ENCODE measurements at regions not wholly inside any gene's neighbourhood (a gene's known extent, or its start where the extent isn't known, plus 50 kb on each side); places are given as distances from the start of the nearest gene placed in this dataset.

DNA sequence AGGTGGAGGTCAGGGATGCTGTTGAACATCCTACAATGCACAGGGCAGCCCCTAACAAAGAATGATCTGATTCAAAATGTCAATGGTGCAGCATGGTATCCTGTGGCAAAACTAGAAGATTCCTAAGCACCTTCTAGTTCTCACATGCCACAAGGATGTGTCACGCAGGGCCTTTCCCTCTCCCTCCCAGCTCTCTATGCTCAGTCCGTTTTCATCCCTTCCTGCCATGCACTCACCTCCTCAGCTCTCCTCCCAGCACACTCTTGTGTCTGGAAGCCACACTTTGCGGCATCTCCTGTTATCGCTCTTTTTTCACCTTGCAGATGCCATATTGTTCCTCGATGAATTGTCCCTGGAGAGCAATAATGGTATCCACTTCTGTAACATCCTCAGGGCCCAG lies 263.4 kb downstream of the CDC5L start:
- H3K9me3 ChIP-seq (ENCODE audit: control insufficient read depth in 2 of 2, insufficient read depth in 1 of 2, low read depth in 1 of 2, low read length in 1 of 2): no peaks in the 10 kb centered on the region
- WGBS, 2 donors: 87 to 91% methylated on average over 5 of the region's 5 CpGs
- H3K27me3 ChIP-seq (ENCODE audit: control insufficient read depth in 1 of 2, insufficient read depth in 2 of 2, low read length in 2 of 2): no peaks in the 10 kb centered on the region
- no peak overlapping the region for H3K4me3 ChIP-seq (ENCODE audit: low read depth in 1 of 2, low read length in 2 of 2)
- H3K36me3 ChIP-seq (ENCODE audit: control insufficient read depth in 2 of 2, insufficient read depth in 2 of 2, low read length in 1 of 2): no peaks in the 10 kb centered on the region
- no peak overlapping the region for H3K27ac ChIP-seq (ENCODE audit: low read depth in 2 of 2, low read length in 1 of 2)
- H3K4me1 ChIP-seq (ENCODE audit: control insufficient read depth in 2 of 2, insufficient read depth in 2 of 2, low read length in 1 of 2): peaks cover 0 to 2% of the 10 kb centered on the region in 2 donors

DNA sequence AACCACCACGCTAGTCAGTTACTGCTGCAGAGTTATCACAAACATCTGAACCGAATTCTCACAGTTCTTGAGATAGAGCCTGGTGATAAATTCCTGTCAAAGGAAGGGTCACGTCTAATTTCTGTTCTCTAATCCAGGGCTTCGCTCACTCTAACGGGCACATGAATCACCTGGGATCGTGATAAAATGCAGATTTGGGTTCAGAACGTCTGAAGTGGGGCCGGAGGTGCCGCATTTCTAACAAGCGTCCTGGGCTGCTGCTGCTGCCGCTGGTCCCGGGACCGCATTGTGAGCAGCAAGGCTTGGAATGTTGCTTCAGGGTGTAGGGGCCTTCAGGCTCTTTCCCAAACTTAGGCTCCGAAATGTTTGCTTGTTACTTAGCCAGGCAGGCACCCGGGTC lies 264.1 kb downstream of the CDC5L start:
- Histone ChIP-seq H3K4me1 (ENCODE audit: control insufficient read depth in 2 of 2, insufficient read depth in 2 of 2, low read length in 1 of 2) (peaks cover 0 to 2% of the 10 kb centered on the region in 2 donors), H3K9me3 (ENCODE audit: control insufficient read depth in 2 of 2, insufficient read depth in 1 of 2, low read depth in 1 of 2, low read length in 1 of 2) (no peaks in the 10 kb centered on the region), H3K27me3 (ENCODE audit: control insufficient read depth in 1 of 2, insufficient read depth in 2 of 2, low read length in 2 of 2) (no peaks in the 10 kb centered on the region), H3K27ac (ENCODE audit: low read depth in 2 of 2, low read length in 1 of 2) (no peak overlapping the region), H3K4me3 (ENCODE audit: low read depth in 1 of 2, low read length in 2 of 2) (no peak overlapping the region), H3K36me3 (ENCODE audit: control insufficient read depth in 2 of 2, insufficient read depth in 2 of 2, low read length in 1 of 2) (no peaks in the 10 kb centered on the region)
- 82 to 84% methylated on average over 15 of the region's 15 CpGs for WGBS, 2 donors

DNA sequence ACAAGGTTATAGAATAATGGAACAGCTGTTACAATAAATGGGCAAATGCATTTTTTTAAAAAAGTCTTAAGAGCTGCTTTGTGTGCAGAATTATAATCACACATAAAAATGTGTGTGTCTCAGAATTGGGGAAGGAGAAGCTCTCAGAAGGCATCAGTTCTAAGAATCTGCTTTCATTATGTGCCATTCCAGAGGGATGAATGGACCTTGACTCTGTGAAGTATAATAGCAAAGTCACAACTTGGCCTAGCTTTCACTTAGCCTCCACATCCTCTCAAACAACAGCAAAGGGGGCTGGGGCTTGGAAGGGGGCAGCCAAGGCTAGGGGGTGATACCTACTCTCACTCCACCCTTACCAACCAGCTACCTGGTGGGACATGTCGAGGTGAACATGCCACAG lies 265.0 kb downstream of the CDC5L start:
- H3K27me3 ChIP-seq (ENCODE audit: control insufficient read depth in 1 of 2, insufficient read depth in 2 of 2, low read length in 2 of 2): no peaks in the 10 kb centered on the region
- no peak overlapping the region for H3K4me3 ChIP-seq (ENCODE audit: low read depth in 1 of 2, low read length in 2 of 2)
- peaks cover 0 to 2% of the 10 kb centered on the region in 2 donors for H3K4me1 ChIP-seq (ENCODE audit: control insufficient read depth in 2 of 2, insufficient read depth in 2 of 2, low read length in 1 of 2)
- WGBS, 2 donors: 75 to 76% methylated on average over 1 of the region's 1 CpG
- no peak overlapping the region for H3K27ac ChIP-seq (ENCODE audit: low read depth in 2 of 2, low read length in 1 of 2)
- no peaks in the 10 kb centered on the region for H3K9me3 ChIP-seq (ENCODE audit: control insufficient read depth in 2 of 2, insufficient read depth in 1 of 2, low read depth in 1 of 2, low read length in 1 of 2)
- no peaks in the 10 kb centered on the region for H3K36me3 ChIP-seq (ENCODE audit: control insufficient read depth in 2 of 2, insufficient read depth in 2 of 2, low read length in 1 of 2)

DNA sequence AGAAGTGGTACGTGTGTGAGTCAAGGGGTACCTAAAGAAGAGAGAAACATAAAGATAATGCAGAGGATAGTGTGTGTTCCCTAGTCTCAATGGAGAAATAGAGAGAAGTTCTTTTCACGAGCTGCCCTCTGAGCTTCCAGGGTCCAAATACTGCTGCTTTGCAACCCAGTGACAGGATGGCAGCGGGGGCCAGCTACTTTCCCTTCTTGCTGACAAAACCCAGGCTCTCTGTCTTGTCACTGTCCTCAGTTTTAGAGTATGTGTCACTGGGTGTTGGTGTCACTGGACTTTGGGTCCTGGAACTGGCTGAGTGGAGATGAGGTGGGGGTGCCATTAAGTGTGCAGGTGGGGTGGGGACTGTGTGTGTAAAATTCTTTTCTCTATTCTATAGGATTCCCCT lies 265.6 kb downstream of the CDC5L start:
- Histone ChIP-seq H3K27me3 (ENCODE audit: control insufficient read depth in 1 of 2, insufficient read depth in 2 of 2, low read length in 2 of 2) (no peaks in the 10 kb centered on the region), H3K4me1 (ENCODE audit: control insufficient read depth in 2 of 2, insufficient read depth in 2 of 2, low read length in 1 of 2) (peaks cover 0 to 2% of the 10 kb centered on the region in 2 donors), H3K9me3 (ENCODE audit: control insufficient read depth in 2 of 2, insufficient read depth in 1 of 2, low read depth in 1 of 2, low read length in 1 of 2) (no peaks in the 10 kb centered on the region), H3K36me3 (ENCODE audit: control insufficient read depth in 2 of 2, insufficient read depth in 2 of 2, low read length in 1 of 2) (no peaks in the 10 kb centered on the region), H3K27ac (ENCODE audit: low read depth in 2 of 2, low read length in 1 of 2) (no peak overlapping the region), H3K4me3 (ENCODE audit: low read depth in 1 of 2, low read length in 2 of 2) (no peak overlapping the region)
- WGBS, 2 donors: 88 to 94% methylated on average over 3 of the region's 3 CpGs

DNA sequence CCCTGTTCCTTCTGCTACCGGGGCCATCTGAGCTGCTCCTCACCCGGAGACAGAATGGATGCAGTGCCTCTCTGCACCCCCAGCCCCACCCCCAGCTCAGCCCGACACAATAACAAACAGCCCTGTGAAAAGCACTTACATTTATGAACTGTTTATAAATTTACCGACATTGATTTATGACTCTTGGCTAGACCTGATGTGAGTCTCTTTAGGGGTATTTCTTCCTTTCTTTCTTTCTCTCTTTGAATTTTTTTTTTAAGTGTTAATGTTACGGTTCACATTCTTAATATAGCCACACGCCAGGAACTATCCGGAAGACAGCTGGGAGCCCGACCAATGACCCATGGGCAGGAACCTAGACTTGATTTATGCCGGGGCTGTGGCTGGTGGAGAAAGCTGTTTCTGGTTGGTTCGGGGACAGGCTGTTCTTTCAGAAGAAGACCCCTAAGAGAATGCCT lies 266.3 kb downstream of the CDC5L start:
- no peaks in the 10 kb centered on the region for H3K9me3 ChIP-seq (ENCODE audit: control insufficient read depth in 2 of 2, insufficient read depth in 1 of 2, low read depth in 1 of 2, low read length in 1 of 2)
- no peaks in the 10 kb centered on the region for H3K27me3 ChIP-seq (ENCODE audit: control insufficient read depth in 1 of 2, insufficient read depth in 2 of 2, low read length in 2 of 2)
- H3K4me1 ChIP-seq (ENCODE audit: control insufficient read depth in 2 of 2, insufficient read depth in 2 of 2, low read length in 1 of 2): peaks cover 0 to 2% of the 10 kb centered on the region in 2 donors
- no peaks in the 10 kb centered on the region for H3K36me3 ChIP-seq (ENCODE audit: control insufficient read depth in 2 of 2, insufficient read depth in 2 of 2, low read length in 1 of 2)
- no peak overlapping the region for H3K27ac ChIP-seq (ENCODE audit: low read depth in 2 of 2, low read length in 1 of 2)
- 44 to 45% methylated on average over 10 of the region's 10 CpGs for WGBS, 2 donors
- H3K4me3 ChIP-seq (ENCODE audit: low read depth in 1 of 2, low read length in 2 of 2): no peak overlapping the region

DNA sequence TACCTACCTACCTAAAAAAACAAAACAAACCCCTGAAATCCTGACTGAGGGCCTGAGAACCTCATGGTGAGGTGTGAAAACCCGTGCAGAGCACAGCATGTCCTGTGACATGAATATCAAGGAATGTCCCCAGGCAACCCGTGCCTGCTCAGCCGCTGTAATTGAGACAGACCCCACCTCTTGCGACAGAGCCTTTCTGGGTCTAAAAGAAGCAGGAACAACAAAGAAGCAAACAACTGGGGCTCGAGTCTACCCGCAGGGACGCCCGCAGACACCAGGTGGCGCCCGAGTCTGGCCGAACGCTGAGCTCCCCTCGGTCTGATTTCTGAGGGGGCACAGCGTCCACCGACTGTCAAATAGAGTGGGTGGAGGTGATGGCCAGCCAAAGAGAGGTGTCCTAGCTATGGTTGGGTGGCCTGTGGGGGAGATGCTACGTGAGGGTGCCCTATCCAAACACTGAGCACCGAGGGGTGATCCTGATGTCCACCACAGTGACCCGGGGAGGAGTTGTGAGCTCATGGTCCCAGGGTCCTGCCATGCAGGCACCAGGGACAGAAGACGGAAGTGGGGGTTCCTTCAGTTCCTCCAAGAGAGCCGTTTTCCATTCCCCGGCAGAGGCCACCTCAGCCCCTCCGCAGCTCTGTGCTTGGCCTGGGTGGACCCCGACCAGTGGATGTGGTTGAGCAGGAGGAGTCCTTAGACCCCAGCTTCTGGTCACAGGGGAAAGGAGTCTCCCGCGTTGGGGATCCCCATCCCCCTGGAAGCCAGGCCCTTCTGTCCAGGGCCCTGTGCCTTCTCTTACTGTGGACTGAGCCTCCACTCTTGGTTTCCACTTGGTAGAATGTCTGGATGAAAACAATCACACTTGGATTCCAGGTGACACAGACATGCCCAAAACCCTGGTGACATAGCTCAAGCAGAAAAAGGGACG lies 268.2 kb downstream of the CDC5L start:
- H3K4me1 ChIP-seq (ENCODE audit: control insufficient read depth in 2 of 2, insufficient read depth in 2 of 2, low read length in 1 of 2): peaks cover 0 to 2% of the 10 kb centered on the region in 2 donors
- no peak overlapping the region for H3K27ac ChIP-seq (ENCODE audit: low read depth in 2 of 2, low read length in 1 of 2)
- H3K36me3 ChIP-seq (ENCODE audit: control insufficient read depth in 2 of 2, insufficient read depth in 2 of 2, low read length in 1 of 2): no peaks in the 10 kb centered on the region
- H3K4me3 ChIP-seq (ENCODE audit: low read depth in 1 of 2, low read length in 2 of 2): no peak overlapping the region
- no peaks in the 10 kb centered on the region for H3K9me3 ChIP-seq (ENCODE audit: control insufficient read depth in 2 of 2, insufficient read depth in 1 of 2, low read depth in 1 of 2, low read length in 1 of 2)
- H3K27me3 ChIP-seq (ENCODE audit: control insufficient read depth in 1 of 2, insufficient read depth in 2 of 2, low read length in 2 of 2): no peaks in the 10 kb centered on the region
- WGBS, 2 donors: 32 to 34% methylated on average over 26 of the region's 26 CpGs

DNA sequence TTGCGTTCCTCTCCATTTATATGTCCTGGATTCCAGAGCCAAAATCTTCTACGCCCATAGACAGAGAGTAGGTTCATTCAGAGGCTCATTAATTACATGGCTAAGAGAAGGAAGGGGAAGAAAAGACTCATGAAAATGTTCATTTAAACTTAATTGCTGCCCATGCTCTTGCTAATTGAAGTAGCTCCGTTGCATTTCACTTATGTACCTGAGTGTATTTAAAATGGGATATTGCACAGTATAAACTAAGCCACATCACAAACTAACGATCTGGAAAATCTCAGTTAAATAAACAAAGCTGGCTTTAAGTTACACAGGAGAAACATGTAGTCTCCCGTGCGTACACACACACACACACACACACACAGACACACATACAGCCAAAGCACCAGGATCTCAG lies 269.2 kb downstream of the CDC5L start:
- Histone ChIP-seq H3K4me3 (ENCODE audit: low read depth in 1 of 2, low read length in 2 of 2) (no peak overlapping the region), H3K36me3 (ENCODE audit: control insufficient read depth in 2 of 2, insufficient read depth in 2 of 2, low read length in 1 of 2) (no peaks in the 10 kb centered on the region), H3K27ac (ENCODE audit: low read depth in 2 of 2, low read length in 1 of 2) (no peak overlapping the region), H3K27me3 (ENCODE audit: control insufficient read depth in 1 of 2, insufficient read depth in 2 of 2, low read length in 2 of 2) (no peaks in the 10 kb centered on the region), H3K4me1 (ENCODE audit: control insufficient read depth in 2 of 2, insufficient read depth in 2 of 2, low read length in 1 of 2) (peaks cover 0 to 2% of the 10 kb centered on the region in 2 donors), H3K9me3 (ENCODE audit: control insufficient read depth in 2 of 2, insufficient read depth in 1 of 2, low read depth in 1 of 2, low read length in 1 of 2) (no peaks in the 10 kb centered on the region)
- WGBS, 2 donors: 80 to 86% methylated on average over 6 of the region's 6 CpGs

DNA sequence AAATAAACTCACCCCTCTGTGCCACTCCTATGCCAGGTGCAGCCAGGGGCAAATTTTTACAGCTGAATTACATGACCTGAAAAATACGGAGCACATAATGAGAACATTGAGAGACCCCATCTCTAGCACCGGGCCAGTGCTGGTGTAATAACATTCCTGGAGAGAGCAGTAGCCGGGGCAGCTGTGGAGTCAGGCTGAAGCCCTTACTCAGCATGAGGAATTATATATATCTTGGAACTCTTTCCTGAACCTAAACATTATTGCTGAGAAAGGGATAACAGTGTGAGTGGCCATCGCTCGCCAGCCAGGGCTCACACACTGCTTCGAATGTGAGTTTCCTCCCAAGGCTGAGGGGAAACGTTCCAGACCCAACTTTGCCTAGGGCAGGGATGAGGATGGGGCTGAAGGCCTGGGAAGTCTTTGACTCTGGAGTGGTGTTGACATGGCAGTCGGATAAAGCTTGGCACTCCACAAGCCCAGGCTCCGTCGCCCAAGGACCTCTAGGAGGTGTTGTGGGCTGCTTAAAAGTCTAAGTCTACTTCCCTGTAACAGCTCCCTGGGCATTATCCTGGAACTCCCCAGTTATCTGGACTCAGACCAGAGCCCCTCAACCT lies 269.8 kb downstream of the CDC5L start:
- H3K36me3 ChIP-seq (ENCODE audit: control insufficient read depth in 2 of 2, insufficient read depth in 2 of 2, low read length in 1 of 2): no peaks in the 10 kb centered on the region
- H3K27me3 ChIP-seq (ENCODE audit: control insufficient read depth in 1 of 2, insufficient read depth in 2 of 2, low read length in 2 of 2): no peaks in the 10 kb centered on the region
- WGBS, 2 donors: 92% methylated on average over 10 of the region's 10 CpGs
- H3K4me1 ChIP-seq (ENCODE audit: control insufficient read depth in 2 of 2, insufficient read depth in 2 of 2, low read length in 1 of 2): peaks cover 0 to 2% of the 10 kb centered on the region in 2 donors
- no peak overlapping the region for H3K4me3 ChIP-seq (ENCODE audit: low read depth in 1 of 2, low read length in 2 of 2)
- no peaks in the 10 kb centered on the region for H3K9me3 ChIP-seq (ENCODE audit: control insufficient read depth in 2 of 2, insufficient read depth in 1 of 2, low read depth in 1 of 2, low read length in 1 of 2)
- H3K27ac ChIP-seq (ENCODE audit: low read depth in 2 of 2, low read length in 1 of 2): no peak overlapping the region

DNA sequence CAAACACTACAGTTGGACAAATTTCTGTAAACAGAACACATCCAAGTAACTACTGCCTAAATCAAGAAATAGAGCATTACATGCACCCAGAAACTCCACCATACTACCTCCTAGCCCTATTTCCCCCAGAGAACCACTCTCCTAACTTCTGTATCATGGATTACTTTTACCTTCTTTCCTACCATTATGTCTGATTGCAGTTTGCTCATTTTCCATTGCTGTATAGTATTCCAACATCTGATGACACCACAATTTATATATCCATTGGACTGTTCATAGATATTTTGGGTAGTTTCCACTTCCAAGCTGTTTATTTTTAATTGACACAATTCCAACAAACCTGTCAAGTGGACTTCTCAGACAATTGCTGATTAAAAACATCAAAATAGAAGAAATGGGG lies 271.1 kb downstream of the CDC5L start:
- H3K9me3 ChIP-seq (ENCODE audit: control insufficient read depth in 2 of 2, insufficient read depth in 1 of 2, low read depth in 1 of 2, low read length in 1 of 2): no peaks in the 10 kb centered on the region
- peaks cover 0 to under 1% of the 10 kb centered on the region in 2 donors for H3K4me1 ChIP-seq (ENCODE audit: control insufficient read depth in 2 of 2, insufficient read depth in 2 of 2, low read length in 1 of 2)
- no peak overlapping the region for H3K27ac ChIP-seq (ENCODE audit: low read depth in 2 of 2, low read length in 1 of 2)
- no peaks in the 10 kb centered on the region for H3K36me3 ChIP-seq (ENCODE audit: control insufficient read depth in 2 of 2, insufficient read depth in 2 of 2, low read length in 1 of 2)
- no peaks in the 10 kb centered on the region for H3K27me3 ChIP-seq (ENCODE audit: control insufficient read depth in 1 of 2, insufficient read depth in 2 of 2, low read length in 2 of 2)
- H3K4me3 ChIP-seq (ENCODE audit: low read depth in 1 of 2, low read length in 2 of 2): no peak overlapping the region

Measured in esophagus (tissue), 2 donors.